Activated naive CD4-positive, alpha-beta T cell treated with Interleukin-2 at 50 U/mL for 16 hours (primary cell): ENCODE measurements at regions not wholly inside any gene's neighbourhood (a gene's known extent, or its start where the extent isn't known, plus 50 kb on each side); places are given as distances from the start of the nearest gene placed in this dataset.
A peak's percentile ranks its signal among the peaks of the same experiment; 100 is the strongest.

Experiments
- DNase-seq: peaks from one replicate; pipeline ENCODE4 v3.0.0-alpha.2; 2020

GRCh38 chr6:6843777-6844176 lies 255.3 kb downstream of the LY86 start:
- no peak for DNase-seq

- DNase-seq: no peak
These were observed 256.0 kb downstream of the LY86 start for GRCh38 chr6:6844530-6844929.

GRCh38 chr6:6845603-6846002 lies 257.1 kb downstream of the LY86 start:
- no peak for DNase-seq

DNA sequence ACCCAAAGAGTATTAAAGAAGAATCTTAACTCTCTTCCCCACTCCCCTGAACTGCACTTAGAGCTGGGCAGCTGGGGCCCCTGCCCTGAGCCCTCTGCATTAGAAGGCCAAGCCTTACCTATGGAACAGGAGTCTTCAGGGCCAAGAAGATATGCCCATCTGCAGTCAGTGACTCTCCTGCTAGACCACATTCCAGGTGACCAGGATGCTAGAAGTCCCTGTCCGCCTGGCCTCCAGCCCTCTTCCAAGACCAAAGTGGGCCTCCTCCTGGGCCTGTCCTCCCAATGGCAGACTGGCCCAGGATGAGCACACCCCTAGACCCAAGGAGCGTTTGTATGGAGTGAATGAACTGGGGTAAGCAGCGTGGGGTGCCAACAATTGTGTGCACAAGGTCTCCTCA lies 259.1 kb downstream of the LY86 start:
- no peak for DNase-seq

- no peak for DNase-seq
These were observed 256.5 kb upstream of the RREB1 start for GRCh38 chr6:6851059-6851948.

DNA sequence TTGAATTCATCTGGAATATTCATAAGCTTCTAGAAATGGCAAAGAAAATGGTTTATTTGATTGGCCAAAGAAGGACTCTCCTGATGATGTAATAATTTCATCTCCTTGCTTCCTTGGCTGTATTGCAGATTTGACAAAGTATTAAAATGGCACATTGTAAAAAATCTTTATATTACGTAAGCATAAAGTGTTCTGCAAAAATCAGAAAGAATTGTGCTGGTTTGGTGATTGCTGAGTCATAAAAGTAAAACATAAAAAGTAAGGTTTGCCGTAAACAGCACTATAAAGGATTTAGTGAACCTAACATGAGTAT lies 255.9 kb upstream of the RREB1 start:
- no peak for DNase-seq

- DNase-seq: peak; percentile 49
These were observed 250.9 kb upstream of the RREB1 start for GRCh38 chr6:6856538-6857523.

DNA sequence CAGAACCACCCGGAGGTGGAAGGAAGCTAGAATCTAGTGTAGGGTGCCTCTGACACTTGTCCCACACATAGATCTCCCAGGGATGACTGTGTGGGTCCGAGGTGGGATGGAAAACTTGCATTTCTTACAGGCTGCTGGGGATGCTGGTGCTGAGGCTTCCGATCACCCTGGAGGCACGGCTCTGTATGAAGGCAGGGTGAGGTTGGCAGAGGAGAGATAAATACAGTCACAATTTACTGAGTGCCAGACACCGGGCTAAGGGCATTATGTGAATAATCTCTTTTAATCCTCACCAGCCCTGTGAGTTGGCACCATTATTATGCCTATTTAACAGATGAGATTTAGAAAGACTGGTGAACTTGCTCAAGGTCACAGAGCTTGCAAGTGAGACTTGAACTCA lies 250.2 kb upstream of the RREB1 start:
- DNase-seq: no peak

DNA sequence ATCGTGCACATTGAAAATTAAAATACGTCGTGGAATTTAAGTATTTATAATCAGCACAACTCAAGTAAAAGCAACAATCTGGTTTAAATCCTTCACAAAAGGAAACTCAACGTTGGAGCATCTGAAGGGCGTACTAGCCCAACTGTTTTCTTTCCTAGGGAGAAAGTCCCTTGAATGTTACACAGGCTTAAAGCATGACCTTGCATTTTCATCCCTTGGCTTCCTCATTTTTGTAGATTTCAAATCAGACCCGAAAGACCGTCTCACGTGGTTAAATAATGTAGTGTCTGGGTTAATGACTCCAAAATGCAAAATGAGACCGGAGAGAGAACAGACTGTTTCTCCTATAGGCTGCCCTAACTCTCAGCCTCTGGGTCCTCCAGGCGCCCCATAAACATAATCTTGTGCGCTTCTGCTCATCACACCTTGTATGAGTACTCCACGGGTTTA lies 249.2 kb upstream of the RREB1 start:
- no peak for DNase-seq

DNA sequence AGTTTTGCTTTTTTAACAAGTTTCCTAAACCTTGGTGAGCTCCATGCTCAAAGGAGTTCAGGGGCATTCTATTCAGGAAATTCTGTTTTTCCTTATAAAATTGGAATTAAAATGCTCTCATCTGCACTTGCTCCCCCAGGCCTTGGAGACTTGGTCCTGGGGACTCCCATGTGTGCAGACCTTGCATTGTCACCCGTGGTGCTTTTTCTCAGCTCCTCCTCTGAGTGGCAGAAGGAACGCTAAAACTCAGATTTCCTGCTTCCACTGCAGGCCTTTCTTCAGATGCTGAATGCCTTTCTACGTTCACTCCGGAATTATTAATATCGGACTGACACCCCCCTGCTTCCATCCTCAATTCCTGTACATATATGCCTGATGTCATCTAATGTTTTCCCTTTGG lies 248.7 kb upstream of the RREB1 start:
- no peak for DNase-seq

GRCh38 chr6:6859722-6860121 lies 248.0 kb upstream of the RREB1 start:
- DNase-seq: no peak

DNA sequence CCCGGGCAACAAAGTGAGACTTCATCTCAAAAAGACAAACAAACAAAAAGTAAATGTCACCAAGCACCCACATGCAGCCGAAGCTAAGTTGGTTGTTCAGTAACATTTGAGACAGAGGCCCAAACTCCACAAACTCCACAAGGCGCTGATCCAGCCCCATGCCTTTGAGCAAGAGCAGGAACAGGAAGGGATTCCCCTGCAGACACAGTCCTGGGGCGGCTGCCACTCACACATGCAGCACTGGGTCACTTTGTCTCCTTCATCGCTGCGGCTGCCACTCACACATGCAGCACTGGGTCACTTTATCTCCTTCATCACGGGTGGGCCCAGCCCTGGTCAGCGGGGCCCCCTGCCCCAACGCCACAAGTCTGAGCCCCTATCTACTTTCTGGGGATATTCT lies 246.9 kb upstream of the RREB1 start:
- DNase-seq: no peak

- no peak for DNase-seq
These were observed 246.3 kb upstream of the RREB1 start for GRCh38 chr6:6861351-6861894.

DNA sequence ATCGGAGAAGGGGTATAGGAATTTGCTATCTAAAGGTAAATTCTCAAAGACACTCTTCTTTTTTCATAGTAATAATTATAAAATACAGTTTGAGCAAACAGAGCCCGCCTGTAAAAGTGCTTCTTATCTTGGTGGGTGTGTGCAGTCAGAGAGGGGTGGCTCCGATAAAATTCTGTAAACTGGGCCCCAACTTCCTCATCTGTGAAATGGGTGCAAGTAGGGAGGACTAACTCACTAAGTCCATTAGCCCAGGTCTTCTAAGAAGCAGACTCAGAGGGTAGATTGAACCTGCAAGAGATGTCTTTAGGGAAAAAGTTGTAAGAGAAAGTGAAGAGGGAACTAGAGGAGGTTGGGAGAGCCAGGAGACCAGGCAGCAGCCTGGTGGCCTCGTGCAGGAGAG lies 245.8 kb upstream of the RREB1 start:
- DNase-seq: no peak

DNA sequence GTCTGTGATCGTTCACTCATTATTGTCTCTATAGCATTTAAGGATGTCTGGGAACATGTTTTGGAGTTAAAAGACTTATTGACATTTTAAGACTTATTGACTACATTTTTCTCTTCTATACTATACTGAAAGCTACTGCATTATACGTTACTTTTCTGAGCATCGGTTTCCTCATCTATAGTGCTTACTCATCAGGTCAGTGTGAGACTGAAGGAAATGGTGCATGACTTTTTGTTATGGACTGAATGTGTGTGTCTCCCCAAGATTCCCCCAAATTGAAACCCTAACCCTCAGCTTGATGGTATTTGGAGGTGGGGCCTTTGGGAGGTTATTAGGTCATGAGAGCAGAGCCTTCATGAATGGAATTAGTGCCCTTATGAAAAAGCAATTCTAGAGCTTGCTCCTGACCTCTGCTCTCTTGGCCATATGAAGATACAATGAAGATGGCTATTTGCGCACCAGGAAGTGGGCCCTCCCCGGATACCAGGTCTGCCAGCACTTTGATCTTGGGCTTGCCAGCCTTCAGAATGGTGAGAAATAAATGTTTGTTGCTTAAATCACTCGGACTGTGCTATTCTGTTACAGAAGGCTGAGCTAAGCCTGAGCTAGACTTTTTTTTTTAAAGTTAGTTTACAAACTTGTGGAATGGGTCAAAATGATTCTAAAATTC lies 243.7 kb upstream of the RREB1 start:
- DNase-seq: no peak

- no peak for DNase-seq
These were observed 242.2 kb upstream of the RREB1 start for GRCh38 chr6:6865611-6866010.

DNA sequence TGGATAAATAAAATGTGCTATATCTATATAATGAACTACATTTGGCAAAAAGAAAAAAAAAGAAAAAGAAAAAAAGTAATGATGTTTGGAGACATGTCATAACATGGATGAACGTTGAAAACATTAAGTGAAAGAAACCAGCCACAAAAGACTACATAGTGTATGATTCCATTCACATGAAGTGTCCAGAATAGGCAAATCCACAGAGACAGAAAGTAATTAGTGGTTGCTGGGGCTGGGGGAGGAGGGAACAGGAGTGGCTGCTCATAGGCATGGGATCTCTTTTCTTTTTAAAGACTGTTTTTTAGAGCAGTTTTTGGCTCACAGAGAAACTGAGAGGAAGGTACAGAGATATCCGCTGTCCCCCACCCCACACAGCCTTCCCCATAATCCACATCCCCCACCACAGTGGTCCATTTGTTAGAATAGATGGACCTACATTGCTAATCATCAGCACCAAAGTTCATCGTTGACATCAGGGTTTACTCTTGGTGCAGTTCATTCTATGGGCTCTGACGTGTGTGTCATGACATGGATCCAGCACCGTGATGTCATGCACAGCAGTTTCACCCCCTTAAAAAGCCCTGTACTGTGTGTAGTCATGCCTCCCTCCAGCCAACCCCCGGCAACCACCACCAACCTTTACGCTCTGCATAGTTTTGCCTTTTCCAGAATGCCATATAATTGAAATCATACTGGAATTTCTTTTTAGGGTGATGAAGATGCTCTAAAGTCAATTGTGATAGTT lies 240.9 kb upstream of the RREB1 start:
- DNase-seq: no peak

GRCh38 chr6:6867404-6867799 lies 240.4 kb upstream of the RREB1 start:
- DNase-seq: no peak

DNA sequence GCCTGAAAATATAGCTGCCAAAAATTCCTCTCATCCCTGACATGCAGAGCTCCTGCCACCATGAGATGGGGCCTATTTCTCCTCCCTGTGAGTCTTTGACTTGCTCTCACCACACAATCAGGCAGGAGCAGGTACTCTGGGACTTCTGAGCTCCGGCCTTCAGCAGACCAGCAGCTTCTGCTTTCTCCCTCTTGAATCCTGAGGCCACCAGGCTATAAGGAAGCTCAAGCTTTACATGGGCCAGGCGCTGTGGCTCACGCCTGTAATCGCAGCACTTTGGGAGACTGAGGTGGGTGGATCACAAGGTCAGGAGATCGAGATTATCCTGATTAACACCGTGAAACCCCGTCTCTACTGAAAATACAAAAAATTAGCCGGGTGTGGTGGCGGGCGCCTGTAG lies 238.7 kb upstream of the RREB1 start:
- no peak for DNase-seq

- DNase-seq: no peak
These were observed 236.8 kb upstream of the RREB1 start for GRCh38 chr6:6870921-6871320.

DNA sequence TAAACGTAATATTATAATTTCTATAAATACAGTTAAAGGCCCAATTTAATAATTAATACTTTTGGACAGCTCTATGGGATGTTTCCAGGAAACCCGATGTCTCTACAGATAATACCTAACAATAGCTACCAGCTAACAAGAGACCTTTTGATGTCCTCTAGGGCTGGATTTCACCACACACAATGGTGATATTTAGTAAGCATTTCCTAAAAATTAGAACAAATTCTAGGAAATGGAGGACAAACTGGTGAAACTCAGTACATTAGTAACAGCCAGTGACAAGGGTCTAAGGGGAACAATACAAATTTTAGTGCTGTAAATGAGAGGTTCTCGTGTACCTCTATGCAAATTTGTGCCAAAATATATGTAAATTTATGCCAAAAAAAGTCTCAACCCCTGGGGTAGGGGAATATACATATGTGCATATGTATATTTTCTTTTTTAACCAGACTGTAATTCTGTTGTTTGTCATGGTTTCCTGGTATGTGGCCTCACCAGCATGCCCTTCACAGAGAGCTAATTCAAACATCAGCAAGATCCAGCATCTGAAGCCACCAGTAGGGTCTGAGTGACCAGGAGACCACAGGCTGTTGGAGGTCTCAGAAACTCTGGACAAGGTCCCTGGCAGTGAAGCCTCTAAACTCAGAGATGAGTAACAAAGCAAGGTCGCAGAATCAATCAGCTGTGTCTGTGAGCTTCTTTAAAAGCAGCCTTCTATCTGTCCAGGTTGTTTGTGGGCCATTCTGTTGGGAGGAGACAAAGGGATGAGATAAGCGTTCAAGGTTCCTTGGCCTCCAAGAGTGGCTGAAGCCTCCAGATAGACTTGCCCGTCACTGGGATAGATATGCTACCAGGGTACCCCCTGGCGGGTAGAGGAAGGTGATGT lies 235.1 kb upstream of the RREB1 start:
- no peak for DNase-seq
